ENCODE measurements at regions not wholly inside any gene's neighbourhood (a gene's known extent, or its start where the extent isn't known, plus 50 kb on each side); places are given as distances from the start of the nearest gene placed in this dataset.
A peak's percentile ranks its signal among the peaks of the same experiment; 100 is the strongest.

DNA sequence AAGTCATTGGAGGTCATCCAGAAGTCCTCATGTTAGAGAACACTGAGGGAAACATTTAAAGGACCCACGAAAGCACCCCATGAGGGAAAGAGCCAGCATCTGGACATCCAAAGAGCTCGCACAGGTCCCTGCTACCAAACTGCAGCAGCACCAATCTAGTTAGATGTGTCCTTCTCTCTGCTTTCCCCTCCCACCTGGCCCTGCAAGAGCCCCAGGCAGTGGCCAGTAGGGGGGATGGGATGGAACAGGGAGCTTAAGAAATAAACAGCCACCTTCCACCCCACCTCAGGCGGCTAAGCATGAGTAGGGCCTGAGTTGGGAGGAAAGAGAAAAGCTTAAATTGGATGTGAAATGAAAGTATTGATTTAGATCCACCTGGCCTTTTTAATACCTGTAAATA lies 175.9 kb upstream of the KCND3 start:
- no peak overlapping the region for H3K27ac ChIP-seq
- no peak for TF ChIP-seq CTCF (conservative IDR thresholded peaks at IDR 0.05)

- no peak for TF ChIP-seq CTCF (conservative IDR thresholded peaks at IDR 0.05)
Measured at GRCh38 chr1:112169517-112169916, 180.0 kb upstream of the KCND3 start.

DNA sequence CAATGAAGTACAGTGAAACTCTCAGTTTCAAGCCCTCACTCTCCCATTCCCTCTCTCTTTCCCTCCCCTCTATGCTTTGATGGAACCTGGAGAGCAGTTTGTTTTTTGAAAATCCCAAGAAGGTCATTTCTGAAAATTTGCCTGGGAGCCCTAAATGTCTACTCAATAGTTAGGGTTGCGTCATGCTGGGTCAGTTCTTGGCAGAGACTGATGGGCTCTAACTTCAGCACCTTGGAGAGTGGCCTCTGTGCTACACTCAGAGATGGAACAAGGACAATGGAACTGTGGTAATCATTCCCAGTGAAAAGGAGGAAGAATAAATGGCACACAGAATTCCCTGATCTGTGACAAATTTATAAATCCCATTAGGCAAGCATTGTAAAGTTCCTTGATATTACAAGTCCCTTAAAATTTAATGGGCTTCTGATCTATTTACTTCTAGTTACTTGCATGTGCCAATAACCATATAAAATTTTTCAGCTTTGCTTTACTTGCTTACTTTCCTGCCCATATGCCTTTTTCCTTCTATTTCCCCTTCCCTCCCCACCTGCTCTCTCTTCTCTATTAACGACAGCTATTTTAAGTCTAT lies 182.9 kb upstream of the KCND3 start:
- peak overlapping the region; percentile 40 for H3K27ac ChIP-seq
- TF ChIP-seq CTCF (conservative IDR thresholded peaks at IDR 0.05) = no peak

More at GRCh38 chr1:112169517-112169916, 180.0 kb upstream of the KCND3 start:
- no peak overlapping the region; the same call in 1 of the 2 replicates for H3K27ac ChIP-seq

DNA sequence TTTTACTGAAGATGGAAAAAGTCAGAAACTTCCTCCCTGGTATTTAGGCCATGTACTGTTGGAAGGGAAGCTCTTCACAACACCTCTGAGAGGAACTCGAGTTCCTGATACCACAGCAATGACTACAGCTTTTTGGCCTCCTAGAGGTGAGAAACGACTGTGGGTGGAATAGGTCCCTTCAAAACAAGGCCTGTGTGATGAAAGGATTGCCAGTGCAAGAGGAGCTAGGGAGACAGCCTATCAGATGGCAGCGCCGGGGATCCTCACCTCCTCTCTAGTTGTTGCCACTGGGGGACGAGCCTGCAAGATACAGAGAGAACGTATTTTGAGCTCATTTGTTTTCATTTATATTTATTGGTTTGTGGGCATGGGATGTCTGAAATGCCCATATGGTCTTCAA lies 187.8 kb upstream of the KCND3 start:
- no peak overlapping the region for H3K27ac ChIP-seq
- no peak for TF ChIP-seq CTCF (conservative IDR thresholded peaks at IDR 0.05)

DNA sequence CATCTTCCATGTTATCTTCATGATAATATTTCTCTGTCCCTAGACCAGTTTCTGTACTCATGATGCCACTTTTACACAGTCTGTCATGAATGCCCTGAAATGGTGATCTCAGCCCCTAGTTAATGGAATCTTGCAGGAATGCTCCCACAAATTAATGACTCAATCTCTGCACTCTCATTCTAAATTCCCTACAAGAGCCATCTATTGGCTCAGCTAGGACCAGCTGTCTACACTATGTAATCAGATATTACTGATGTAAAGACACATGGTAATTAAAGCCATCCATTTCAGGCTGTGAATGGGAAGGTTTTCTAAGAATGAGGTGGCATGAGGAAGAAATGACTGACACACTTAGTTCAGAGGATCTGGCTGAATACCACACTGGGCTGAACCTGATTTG lies 199.1 kb upstream of the KCND3 start:
- no peak for TF ChIP-seq CTCF (conservative IDR thresholded peaks at IDR 0.05)
- no peak overlapping the region for H3K27ac ChIP-seq

DNA sequence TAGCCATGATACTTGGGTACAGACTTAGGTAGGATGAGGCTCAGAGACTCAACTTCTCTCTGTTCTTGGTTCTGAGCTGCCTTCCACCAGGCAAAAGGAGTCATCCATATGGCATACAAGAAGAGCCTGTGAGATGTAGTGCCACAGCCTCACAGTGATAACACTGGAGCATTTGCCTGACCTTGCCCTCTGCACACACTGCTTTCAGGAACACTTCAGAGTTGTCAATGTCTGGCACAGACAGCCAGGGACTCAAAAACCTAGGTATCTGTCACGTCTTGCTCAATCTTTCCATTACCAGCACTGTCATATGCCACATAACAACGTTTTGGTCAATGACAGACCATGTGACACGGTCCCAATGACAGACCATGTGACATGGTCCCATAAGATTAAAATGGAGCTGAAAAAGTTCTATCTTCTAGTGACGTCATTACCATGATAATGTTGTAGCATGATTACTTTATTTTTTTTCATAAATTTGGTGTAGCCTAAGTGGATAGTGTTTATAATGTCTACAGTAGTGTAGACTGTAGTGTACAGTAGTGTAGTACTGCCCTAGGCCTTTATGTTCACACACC lies 199.9 kb upstream of the CTTNBP2NL start:
- H3K27ac ChIP-seq = no peak overlapping the region
- no peak for TF ChIP-seq CTCF (conservative IDR thresholded peaks at IDR 0.05)

DNA sequence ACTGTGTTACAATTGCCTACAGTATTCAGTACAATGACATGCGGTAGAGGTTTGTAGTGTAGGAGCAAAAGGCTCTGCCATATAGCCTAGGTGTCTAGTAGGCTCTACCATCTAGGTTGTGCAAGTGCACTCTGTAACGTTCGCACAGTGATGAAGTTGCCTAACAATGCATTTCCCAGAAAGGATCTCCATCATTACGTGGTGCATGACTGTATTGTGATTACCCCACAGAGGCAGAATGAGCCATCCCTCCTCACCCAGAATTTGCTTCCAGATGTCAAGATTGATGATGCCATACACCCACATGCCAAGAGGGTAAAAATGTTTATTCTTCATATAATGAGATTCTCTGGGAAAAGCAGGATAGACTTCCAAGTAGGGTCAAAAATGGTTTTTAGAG lies 199.3 kb upstream of the CTTNBP2NL start:
- no peak overlapping the region for H3K27ac ChIP-seq
- TF ChIP-seq CTCF (conservative IDR thresholded peaks at IDR 0.05) = no peak
